Fibroblast of villous mesenchyme (primary cell): ENCODE measurements at regions not wholly inside any gene's neighbourhood (a gene's known extent, or its start where the extent isn't known, plus 50 kb on each side); places are given as distances from the start of the nearest gene placed in this dataset.

Source experiments
- DNase-seq: peaks from one replicate; pipeline ENCODE4 v3.0.0-alpha.2; 2010; ENCODE audit warnings: low read depth
- H3K4me3 ChIP-seq: 2 replicates; pipeline ENCODE4 v1.5.1; 2011; ENCODE audit warnings: low read depth, mild to moderate bottlenecking, low read length
- TF ChIP-seq, protein P1 (sequence below): IDR thresholded peaks from 2 replicates; pipeline ENCODE4 v1.5.1; 2012; ENCODE audit warnings: low read depth, mild to moderate bottlenecking, low read length; ENCODE audit not compliant: insufficient read depth

DNA sequence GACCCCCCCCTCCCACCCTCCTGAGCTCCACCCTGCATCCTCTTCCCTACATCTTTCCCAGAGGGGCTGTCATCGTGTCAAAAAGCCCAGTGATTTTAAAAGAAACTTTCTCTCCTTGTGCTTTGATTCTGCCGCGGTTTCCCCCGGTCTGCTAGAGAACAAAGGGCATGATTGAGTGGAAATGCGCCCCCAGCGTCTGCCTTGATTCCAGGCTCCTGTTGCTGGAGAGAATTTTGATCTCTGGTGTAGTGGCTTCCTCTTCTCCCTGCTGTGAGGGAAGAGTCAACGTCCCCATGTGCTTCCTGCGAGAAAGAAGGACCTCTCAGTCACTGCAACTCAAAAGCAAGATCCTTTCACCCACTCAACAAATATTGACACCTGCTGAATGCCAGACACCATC is 61.9 kb upstream of the RAPGEF1 start:
- DNase-seq = no peak
- no peak overlapping the region for H3K4me3 ChIP-seq
- TF ChIP-seq, protein P1, sequence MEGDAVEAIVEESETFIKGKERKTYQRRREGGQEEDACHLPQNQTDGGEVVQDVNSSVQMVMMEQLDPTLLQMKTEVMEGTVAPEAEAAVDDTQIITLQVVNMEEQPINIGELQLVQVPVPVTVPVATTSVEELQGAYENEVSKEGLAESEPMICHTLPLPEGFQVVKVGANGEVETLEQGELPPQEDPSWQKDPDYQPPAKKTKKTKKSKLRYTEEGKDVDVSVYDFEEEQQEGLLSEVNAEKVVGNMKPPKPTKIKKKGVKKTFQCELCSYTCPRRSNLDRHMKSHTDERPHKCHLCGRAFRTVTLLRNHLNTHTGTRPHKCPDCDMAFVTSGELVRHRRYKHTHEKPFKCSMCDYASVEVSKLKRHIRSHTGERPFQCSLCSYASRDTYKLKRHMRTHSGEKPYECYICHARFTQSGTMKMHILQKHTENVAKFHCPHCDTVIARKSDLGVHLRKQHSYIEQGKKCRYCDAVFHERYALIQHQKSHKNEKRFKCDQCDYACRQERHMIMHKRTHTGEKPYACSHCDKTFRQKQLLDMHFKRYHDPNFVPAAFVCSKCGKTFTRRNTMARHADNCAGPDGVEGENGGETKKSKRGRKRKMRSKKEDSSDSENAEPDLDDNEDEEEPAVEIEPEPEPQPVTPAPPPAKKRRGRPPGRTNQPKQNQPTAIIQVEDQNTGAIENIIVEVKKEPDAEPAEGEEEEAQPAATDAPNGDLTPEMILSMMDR = no peak

DNA sequence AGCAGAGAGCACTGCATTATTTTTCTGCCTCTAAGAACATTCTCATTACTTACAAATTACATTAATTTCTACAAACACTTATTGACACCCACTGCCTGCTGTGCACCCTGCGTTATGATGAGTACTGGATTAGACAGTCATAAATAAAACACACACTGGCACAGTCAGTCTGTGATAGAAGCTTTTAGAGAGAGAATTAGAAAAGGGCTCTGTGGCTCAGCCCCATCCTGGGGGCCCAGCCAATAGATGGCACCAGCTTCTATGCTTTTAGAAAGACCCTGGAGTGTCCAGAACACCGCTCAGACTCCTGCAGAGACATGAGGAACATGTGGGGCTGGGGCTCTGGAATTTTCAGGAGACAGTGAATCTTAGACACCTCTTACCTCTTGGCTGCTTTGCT is 61.0 kb upstream of the RAPGEF1 start:
- DNase-seq = no peak
- TF ChIP-seq, protein P1 = no peak
- H3K4me3 ChIP-seq = no peak overlapping the region

DNA sequence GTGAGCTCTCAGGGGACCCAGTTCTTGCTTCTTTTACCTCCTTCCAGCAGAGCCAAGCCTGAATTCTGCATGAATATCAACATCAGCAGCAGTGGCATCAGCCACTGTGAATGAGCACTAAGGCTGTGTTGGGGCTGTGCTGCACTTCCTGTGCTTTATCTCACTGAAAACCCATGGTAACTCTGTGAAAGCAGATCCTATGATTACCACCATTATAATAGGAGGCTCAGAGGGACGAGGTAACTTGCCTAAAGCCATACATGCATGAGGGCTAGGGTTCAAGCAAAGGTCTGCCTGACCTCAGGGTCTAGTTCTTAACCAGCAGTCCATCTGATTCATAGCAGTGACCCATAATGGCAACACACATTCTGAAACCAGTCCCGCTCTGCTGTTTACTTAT is 60.5 kb upstream of the RAPGEF1 start:
- no peak for DNase-seq
- no peak overlapping the region for H3K4me3 ChIP-seq
- TF ChIP-seq, protein P1 = no peak

DNA sequence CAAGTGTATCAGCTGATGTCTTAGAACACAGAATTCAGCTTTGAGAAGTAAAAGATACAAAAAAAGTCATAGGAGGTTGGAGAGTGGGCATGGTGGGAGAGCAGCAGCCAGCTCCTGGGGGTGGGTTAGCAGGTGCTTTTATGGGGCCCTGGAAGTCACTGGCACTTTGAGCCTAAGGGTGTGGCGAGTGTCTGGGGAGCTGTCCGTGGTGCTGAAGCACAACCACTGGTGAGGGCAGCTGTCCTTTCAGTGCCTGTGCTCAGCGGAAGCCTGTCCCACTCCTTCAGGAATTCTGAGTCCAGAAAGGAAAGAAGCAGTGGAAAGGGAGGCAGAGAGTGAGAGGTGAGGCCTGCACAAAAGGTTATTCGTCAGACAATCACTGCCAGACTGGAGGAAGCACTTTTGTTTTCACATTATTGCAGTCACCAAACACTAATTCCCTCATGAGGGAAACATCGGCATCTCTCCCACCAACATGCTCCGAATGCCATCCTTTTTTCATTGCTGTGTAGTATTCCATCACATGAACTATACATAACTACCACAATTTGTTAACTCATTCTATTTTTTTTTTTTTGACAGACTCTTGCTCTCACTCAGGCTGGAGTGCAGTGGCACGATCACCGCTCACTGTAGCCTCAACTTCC is 59.4 kb upstream of the RAPGEF1 start:
- DNase-seq = peak; percentile 52
- H3K4me3 ChIP-seq = no peak overlapping the region
- TF ChIP-seq, protein P1 = no peak

DNA sequence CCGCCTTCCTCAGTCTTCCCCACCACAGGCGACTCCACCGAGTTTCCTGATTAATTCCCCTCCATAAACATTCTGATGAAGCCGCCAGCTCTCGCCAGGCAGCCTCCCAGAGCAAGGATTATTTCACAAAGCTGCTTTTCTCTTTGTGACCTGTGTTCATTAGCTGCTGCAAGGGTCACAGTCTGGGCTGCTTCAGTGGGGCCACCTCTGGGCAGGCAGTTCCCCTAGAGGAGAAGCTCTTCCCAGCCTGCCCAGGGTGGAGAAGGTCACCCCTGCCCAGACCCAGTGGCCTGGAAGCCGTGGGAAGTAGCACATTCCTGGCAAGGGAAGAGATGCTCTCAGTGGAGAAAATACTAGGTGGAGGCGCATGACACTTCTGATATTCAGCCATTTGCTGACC is 58.4 kb upstream of the RAPGEF1 start:
- TF ChIP-seq, protein P1 = no peak
- DNase-seq = no peak
- H3K4me3 ChIP-seq = no peak overlapping the region

DNA sequence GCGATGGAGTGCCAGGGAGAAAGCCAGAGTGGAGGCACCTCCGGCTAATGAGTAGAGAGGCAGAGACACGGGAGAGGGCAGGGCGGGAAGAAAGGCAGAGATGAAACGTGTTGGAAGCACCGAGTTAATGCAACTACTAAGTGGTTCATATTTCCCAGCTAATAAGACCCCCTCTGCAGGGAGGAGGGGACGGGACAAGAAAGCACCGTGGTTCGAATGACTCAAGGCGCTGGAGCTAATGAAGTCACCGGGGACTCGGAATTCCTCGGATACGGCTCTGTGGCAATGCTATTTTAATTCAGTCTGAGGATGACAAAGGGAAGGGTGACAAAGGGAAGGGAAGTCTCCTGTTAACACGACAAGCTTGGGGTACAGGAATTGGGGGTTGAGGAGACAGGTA is 54.5 kb upstream of the RAPGEF1 start:
- no peak overlapping the region for H3K4me3 ChIP-seq
- TF ChIP-seq, protein P1 = no peak
- DNase-seq = no peak
